Liver (tissue), 8 donors: ENCODE measurements at regions not wholly inside any gene's neighbourhood (a gene's known extent, or its start where the extent isn't known, plus 50 kb on each side); places are given as distances from the start of the nearest gene placed in this dataset.

Experiments
- DNase-seq: peaks from one replicate; pipeline ENCODE4 v3.0.0-alpha.2; 2017; ENCODE audit warnings: low spot score
- H3K27ac ChIP-seq, 2 donors: one replicate each; pipeline ENCODE4 v1.7.0; 2013; ENCODE audit warnings: inconsistent platforms in 2 of 2, low read length in 2 of 2, control low read depth in 1 of 2, low read depth in 1 of 2, mild to moderate bottlenecking in 1 of 2
- H3K27me3 ChIP-seq, 4 donors: one replicate each; pipeline versions ENCODE4 v1.6.1 to v1.7.0; 2013; ENCODE audit warnings: low read length in 3 of 4, inconsistent platforms in 1 of 4, mild to moderate bottlenecking in 1 of 4, moderate library complexity in 1 of 4; ENCODE audit not compliant: control insufficient read depth in 4 of 4, insufficient read depth in 4 of 4
- H3K36me3 ChIP-seq, 4 donors: one replicate each; pipeline versions ENCODE4 v1.6.1 to v1.7.0; 2013; ENCODE audit warnings: low read length in 3 of 4, mild to moderate bottlenecking in 3 of 4, low read depth in 1 of 4, moderate library complexity in 1 of 4; ENCODE audit not compliant: control insufficient read depth in 4 of 4, insufficient read depth in 3 of 4
- H3K4me1 ChIP-seq, 4 donors: one replicate each; pipeline versions ENCODE4 v1.6.1 to v1.7.0; 2013; ENCODE audit warnings: low read length in 3 of 4, mild to moderate bottlenecking in 3 of 4, moderate library complexity in 1 of 4; ENCODE audit not compliant: control insufficient read depth in 4 of 4, insufficient read depth in 4 of 4
- H3K4me3 ChIP-seq, 3 donors: one replicate each; pipeline versions ENCODE4 v1.6.1 to v1.7.0; 2013; ENCODE audit warnings: low read length in 3 of 3, control low read depth in 1 of 3, low read depth in 1 of 3, mild to moderate bottlenecking in 1 of 3
- H3K9ac ChIP-seq, 2 donors: one replicate each; pipeline ENCODE4 v1.7.0; 2013; ENCODE audit warnings: low read length in 2 of 2, mild to moderate bottlenecking in 2 of 2, moderate library complexity in 2 of 2, control low read depth in 1 of 2, low read depth in 1 of 2
- H3K9me3 ChIP-seq, 4 donors: one replicate each; pipeline versions ENCODE4 v1.6.1 to v1.7.0; 2013; ENCODE audit warnings: low read length in 3 of 4; ENCODE audit not compliant: control insufficient read depth in 4 of 4
- EGR1 ChIP-seq, 2 donors: IDR thresholded peaks; 2 replicates each; pipeline ENCODE4 v1.6.1; 2016 to 2018; ENCODE audit warnings: antibody characterized with exemption in 2 of 2, low read depth in 2 of 2
- FOXA1 ChIP-seq: IDR thresholded peaks from 2 replicates; pipeline ENCODE4 v1.6.1; 2016; ENCODE audit warnings: antibody characterized with exemption
- FOXA2 ChIP-seq: IDR thresholded peaks from 2 replicates; pipeline ENCODE4 v1.6.1; 2016; ENCODE audit warnings: antibody characterized with exemption
- GABPA ChIP-seq, 2 donors: IDR thresholded peaks in 1 of 2; conservative IDR thresholded peaks in 1 of 2; 2 replicates each; pipeline ENCODE4 v1.6.1; 2016; ENCODE audit warnings: antibody characterized with exemption in 2 of 2, mild to moderate bottlenecking in 1 of 2, moderate library complexity in 1 of 2
- HNF4A ChIP-seq, 2 donors: conservative IDR thresholded peaks; 2 replicates each; pipeline ENCODE4 v1.6.1; 2016; ENCODE audit warnings: antibody characterized with exemption in 2 of 2, mild to moderate bottlenecking in 2 of 2
- HNF4G ChIP-seq: IDR thresholded peaks from 2 replicates; pipeline ENCODE4 v1.6.1; 2016; ENCODE audit warnings: antibody characterized with exemption
- MAX ChIP-seq: IDR thresholded peaks from 2 replicates; pipeline ENCODE4 v1.6.1; 2016; ENCODE audit warnings: antibody characterized with exemption
- NR2F2 ChIP-seq: IDR thresholded peaks from 2 replicates; pipeline ENCODE4 v1.6.1; 2016; ENCODE audit warnings: antibody characterized with exemption
- RAD21 ChIP-seq, 2 donors: IDR thresholded peaks; 2 replicates each; pipeline ENCODE4 v1.6.1; 2016; ENCODE audit warnings: antibody characterized with exemption in 2 of 2, mild to moderate bottlenecking in 2 of 2
- REST ChIP-seq: IDR thresholded peaks from 2 replicates; pipeline ENCODE4 v1.6.1; 2016; ENCODE audit warnings: antibody characterized with exemption, mild to moderate bottlenecking
- TAF1 ChIP-seq: conservative IDR thresholded peaks from 2 replicates; pipeline ENCODE4 v1.6.1; 2016; ENCODE audit warnings: antibody characterized with exemption, mild to moderate bottlenecking
- YY1 ChIP-seq: IDR thresholded peaks from 2 replicates; pipeline ENCODE4 v1.6.1; 2016; ENCODE audit warnings: antibody characterized with exemption, mild to moderate bottlenecking
- WGBS: extraction: QIAGEN DNeasy Blood & Tissue Kit; methylation state at CpG from one replicate; pipeline ENCODE4 v1.1.7; 2013; 5-methylcytosine and 5-hydroxymethylcytosine counted together
- TF ChIP-seq, protein P1 (sequence below): fragments of 150-350 bp; IDR thresholded peaks from 2 replicates; pipeline ENCODE4 v1.5.1; 2017; ENCODE audit warnings: improper control_type of control experiment, low read depth, low read length; ENCODE audit not compliant: missing input control
- TF ChIP-seq, protein P2 (sequence below): IDR thresholded peaks from 2 replicates; pipeline ENCODE4 v1.6.1; 2016; ENCODE audit warnings: antibody characterized with exemption
- donor health status: healthy.
- donor health status: healthy.
- donor health status: healthy.
- donor health status: healthy.
- donor health status: healthy.

GRCh38 chr5:8981016-8981415 lies 564.9 kb downstream of the SEMA5A start:
- WGBS = 77% methylated on average over 5 of the region's 5 CpGs
- TF ChIP-seq MAX (no peak), YY1 (no peak), TAF1 (no peak), HNF4A (conservative IDR thresholded peaks at IDR 0.05) (no peak), REST (no peak), NR2F2 (no peak), FOXA1 (no peak), HNF4G (no peak)
- TF ChIP-seq, protein P1, sequence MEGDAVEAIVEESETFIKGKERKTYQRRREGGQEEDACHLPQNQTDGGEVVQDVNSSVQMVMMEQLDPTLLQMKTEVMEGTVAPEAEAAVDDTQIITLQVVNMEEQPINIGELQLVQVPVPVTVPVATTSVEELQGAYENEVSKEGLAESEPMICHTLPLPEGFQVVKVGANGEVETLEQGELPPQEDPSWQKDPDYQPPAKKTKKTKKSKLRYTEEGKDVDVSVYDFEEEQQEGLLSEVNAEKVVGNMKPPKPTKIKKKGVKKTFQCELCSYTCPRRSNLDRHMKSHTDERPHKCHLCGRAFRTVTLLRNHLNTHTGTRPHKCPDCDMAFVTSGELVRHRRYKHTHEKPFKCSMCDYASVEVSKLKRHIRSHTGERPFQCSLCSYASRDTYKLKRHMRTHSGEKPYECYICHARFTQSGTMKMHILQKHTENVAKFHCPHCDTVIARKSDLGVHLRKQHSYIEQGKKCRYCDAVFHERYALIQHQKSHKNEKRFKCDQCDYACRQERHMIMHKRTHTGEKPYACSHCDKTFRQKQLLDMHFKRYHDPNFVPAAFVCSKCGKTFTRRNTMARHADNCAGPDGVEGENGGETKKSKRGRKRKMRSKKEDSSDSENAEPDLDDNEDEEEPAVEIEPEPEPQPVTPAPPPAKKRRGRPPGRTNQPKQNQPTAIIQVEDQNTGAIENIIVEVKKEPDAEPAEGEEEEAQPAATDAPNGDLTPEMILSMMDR = no peak
- H3K27me3 ChIP-seq = no peaks in the 10 kb centered on the region

DNA sequence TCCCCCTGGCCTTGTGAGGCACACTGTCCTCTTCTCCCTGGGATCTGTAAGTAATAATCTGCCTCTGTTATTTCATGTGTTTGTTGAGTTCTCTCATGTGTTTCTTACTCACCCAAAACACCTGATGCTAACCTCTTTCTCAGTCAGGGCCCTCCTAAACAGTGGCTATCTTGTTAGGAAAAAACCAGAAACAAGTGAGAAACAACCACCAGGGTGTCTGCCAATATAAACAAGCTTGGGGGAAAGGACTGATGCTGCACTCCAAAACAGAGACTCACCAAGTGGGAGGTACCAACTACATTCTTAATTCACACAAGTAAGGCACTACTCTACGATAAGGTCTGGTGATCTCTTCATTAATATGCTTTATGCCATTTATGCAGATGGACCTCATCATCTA lies 564.4 kb downstream of the SEMA5A start:
- H3K27me3 ChIP-seq = no peaks in the 10 kb centered on the region
- H3K36me3 ChIP-seq = no peaks in the 10 kb centered on the region
- DNase-seq = no peak
- no peaks in the 10 kb centered on the region for H3K9me3 ChIP-seq
- TF ChIP-seq, protein P1 = no peak
- TF ChIP-seq FOXA2 = no peak
- no peak for TF ChIP-seq RAD21 (IDR thresholded peaks at IDR 0.05)
- TF ChIP-seq TAF1 = no peak
- no peak for TF ChIP-seq REST
- no peak for TF ChIP-seq EGR1 (IDR thresholded peaks at IDR 0.05; ENCODE audit: low read depth in 2 of 2)
- TF ChIP-seq, protein P2, sequence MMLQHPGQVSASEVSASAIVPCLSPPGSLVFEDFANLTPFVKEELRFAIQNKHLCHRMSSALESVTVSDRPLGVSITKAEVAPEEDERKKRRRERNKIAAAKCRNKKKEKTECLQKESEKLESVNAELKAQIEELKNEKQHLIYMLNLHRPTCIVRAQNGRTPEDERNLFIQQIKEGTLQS = no peak
- no peak for TF ChIP-seq GABPA (IDR thresholded peaks at IDR 0.05 in 1 of 2, conservative IDR thresholded peaks at IDR 0.05 in 1 of 2)
- TF ChIP-seq NR2F2 = no peak
- H3K4me1 ChIP-seq = no peaks in the 10 kb centered on the region
- H3K27ac ChIP-seq = no peak overlapping the region
- no peak overlapping the region for H3K9ac ChIP-seq
- 67% methylated on average over 1 of the region's 1 CpG for WGBS
- no peak overlapping the region for H3K4me3 ChIP-seq

More at GRCh38 chr5:8981016-8981415, 564.9 kb downstream of the SEMA5A start:
- no peak overlapping the region for H3K9ac ChIP-seq
- no peaks in the 10 kb centered on the region for H3K4me1 ChIP-seq
- no peak overlapping the region for H3K4me3 ChIP-seq
- H3K36me3 ChIP-seq = no peaks in the 10 kb centered on the region
- H3K27ac ChIP-seq = no peak overlapping the region
- DNase-seq = no peak
- H3K9me3 ChIP-seq = no peaks in the 10 kb centered on the region
